Spleen (tissue), 11 donors: ENCODE measurements at regions not wholly inside any gene's neighbourhood (a gene's known extent, or its start where the extent isn't known, plus 50 kb on each side); places are given as distances from the start of the nearest gene placed in this dataset.

Experiments used
- DNase-seq: peaks from one replicate; pipeline ENCODE4 v3.0.0-alpha.2; 2020
- H3K27ac ChIP-seq, 8 donors: fragments of 200-600 bp; sonication (generic) in 7 of 8; 1 replicate in 4 of 8; 2 replicates in 4 of 8; pipeline versions ENCODE4 v1.5.0 to v1.8.0; 2016 to 2021; ENCODE audit warnings: inconsistent platforms in 4 of 8, mild to moderate bottlenecking in 4 of 8, moderate library complexity in 1 of 8
- H3K27me3 ChIP-seq, 7 donors: fragments of 200-600 bp; sonication (generic) in 6 of 7; replicated peaks in 1 of 7; 1 replicate in 4 of 7; 2 replicates in 3 of 7; pipeline versions ENCODE4 v1.5.0 to v1.8.0; 2016 to 2021; ENCODE audit warnings: inconsistent platforms in 3 of 7, mild to moderate bottlenecking in 1 of 7
- H3K36me3 ChIP-seq, 6 donors: fragments of 200-600 bp; sonication (generic) in 5 of 6; 1 replicate in 4 of 6; 2 replicates in 2 of 6; pipeline versions ENCODE4 v1.5.0 to v1.8.0; 2016 to 2021; ENCODE audit warnings: inconsistent platforms in 2 of 6
- H3K4me1 ChIP-seq, 6 donors: fragments of 200-600 bp; sonication (generic) in 5 of 6; 1 replicate in 3 of 6; 2 replicates in 3 of 6; pipeline versions ENCODE4 v1.5.0 to v1.8.0; 2016 to 2021; ENCODE audit warnings: inconsistent platforms in 3 of 6
- H3K4me3 ChIP-seq, 8 donors: fragments of 200-600 bp; sonication (generic) in 7 of 8; 1 replicate in 4 of 8; 2 replicates in 4 of 8; pipeline versions ENCODE4 v1.5.0 to v1.8.0; 2016 to 2021; ENCODE audit warnings: inconsistent platforms in 4 of 8, mild to moderate bottlenecking in 4 of 8, moderate library complexity in 2 of 8
- H3K9me3 ChIP-seq, 8 donors: fragments of 200-600 bp; sonication (generic) in 7 of 8; 1 replicate in 4 of 8; 2 replicates in 4 of 8; pipeline versions ENCODE4 v1.5.0 to v1.8.0; 2016 to 2021; ENCODE audit warnings: inconsistent platforms in 4 of 8
- CTCF ChIP-seq, 11 experiments: fragments of 200-600 bp in 7 of 11; fragments of 450-650 bp in 4 of 11; sonication (generic) in 4 of 11; IDR thresholded peaks in 8 of 11; conservative IDR thresholded peaks in 3 of 11; 1 replicate in 7 of 11; 2 replicates in 4 of 11; pipeline versions ENCODE4 v1.4.0 to v1.8.0; 2016 to 2021; ENCODE audit warnings: antibody characterized with exemption in 11 of 11, inconsistent platforms in 4 of 11, mild to moderate bottlenecking in 1 of 11
- POLR2A ChIP-seq, 3 donors: fragments of 450-650 bp; IDR thresholded peaks; one replicate each; pipeline ENCODE4 v1.5.1; 2017; ENCODE audit warnings: antibody characterized with exemption in 3 of 3, mild to moderate bottlenecking in 1 of 3
- POLR2AphosphoS5 ChIP-seq, 3 donors: sonication (generic); formaldehyde crosslinking; IDR thresholded peaks; one replicate each; pipeline ENCODE4 v1.5.1; 2017; ENCODE audit warnings: antibody characterized with exemption in 3 of 3
- WGBS, 5 donors: extraction: QIAGEN DNeasy Blood & Tissue Kit in 3 of 5; methylation state at CpG; one replicate each; pipeline versions ENCODE4 v1.1.5 to v1.1.7; 2013 to 2018; 5-methylcytosine and 5-hydroxymethylcytosine counted together
- intact Hi-C: fragments of 100-400 bp; cut with DNase I; formaldehyde crosslinking; loops from one replicate; pipeline ENCODE4 v1.15.0; 2023; ENCODE audit warnings: low total_unique reads
- donor health status: healthy with polysubstance abuse.
- donor health status: DM: no; HTN: no; CAD: no; lungs with moderate emphysema.
- donor health status: DM: no; HTN: no; CAD: no.
- donor health status: Bipolar disorder and iron deficiency.
- donor health status: healthy.
- donor health status: DM: no; HTN: no; CAD: no.
- donor health status: DM: yes; HTN: yes; CAD: no.

GRCh38 chr2:234258562-234259141 is 208.2 kb downstream of the SPP2 start:
- no peak overlapping the region for H3K4me3 ChIP-seq
- no peaks in the 10 kb centered on the region for H3K36me3 ChIP-seq
- 81 to 94% (median 91%) methylated on average over 5 of the region's 5 CpGs for WGBS, 5 donors
- no peaks in the 10 kb centered on the region for H3K4me1 ChIP-seq
- no peaks in the 10 kb centered on the region for H3K9me3 ChIP-seq
- intact Hi-C loops: no loop called here
- no peaks in the 10 kb centered on the region for H3K27me3 ChIP-seq
- TF ChIP-seq POLR2AphosphoS5 (IDR thresholded peaks at IDR 0.05) (no peak), POLR2A (IDR thresholded peaks at IDR 0.05) (no peak), CTCF (IDR thresholded peaks at IDR 0.05 in 8 of 11, conservative IDR thresholded peaks at IDR 0.05 in 3 of 11) (no peak)
- DNase-seq: no peak
- no peak overlapping the region for H3K27ac ChIP-seq

- H3K27me3 ChIP-seq: no peaks in the 10 kb centered on the region
- no peaks in the 10 kb centered on the region for H3K9me3 ChIP-seq
- H3K36me3 ChIP-seq: no peaks in the 10 kb centered on the region
- 55 to 64% (median 58%) methylated on average over 10 of the region's 10 CpGs for WGBS, 5 donors
- peak in 6 of 11 experiments; percentile 23 to 45 (median 28) for TF ChIP-seq CTCF (IDR thresholded peaks at IDR 0.05 in 8 of 11, conservative IDR thresholded peaks at IDR 0.05 in 3 of 11)
- TF ChIP-seq POLR2AphosphoS5 (IDR thresholded peaks at IDR 0.05): no peak
- H3K4me3 ChIP-seq: no peak overlapping the region
- DNase-seq: peak; percentile 58
- no peaks in the 10 kb centered on the region for H3K4me1 ChIP-seq
- H3K27ac ChIP-seq: no peak overlapping the region
- intact Hi-C loops: no loop called here
These were observed 207.5 kb downstream of the SPP2 start for GRCh38 chr2:234257859-234258561.

GRCh38 chr2:234256516-234256915 is 206.0 kb downstream of the SPP2 start:
- H3K27me3 ChIP-seq: no peaks in the 10 kb centered on the region
- no peaks in the 10 kb centered on the region for H3K4me1 ChIP-seq
- H3K9me3 ChIP-seq: no peaks in the 10 kb centered on the region
- DNase-seq: no peak
- TF ChIP-seq CTCF (IDR thresholded peaks at IDR 0.05 in 8 of 11, conservative IDR thresholded peaks at IDR 0.05 in 3 of 11) (no peak), POLR2A (IDR thresholded peaks at IDR 0.05) (no peak), POLR2AphosphoS5 (IDR thresholded peaks at IDR 0.05) (no peak)
- 61 to 81% (median 65%) methylated on average over 2 to 3 of the region's 3 CpGs for WGBS, 5 donors
- H3K36me3 ChIP-seq: no peaks in the 10 kb centered on the region
- H3K4me3 ChIP-seq: no peak overlapping the region
- intact Hi-C loops: no loop called here
- no peak overlapping the region for H3K27ac ChIP-seq

GRCh38 chr2:234254783-234255521 is 204.4 kb downstream of the SPP2 start:
- Histone ChIP-seq H3K36me3 (no peaks in the 10 kb centered on the region), H3K4me3 (no peak overlapping the region), H3K9me3 (no peaks in the 10 kb centered on the region), H3K4me1 (no peaks in the 10 kb centered on the region), H3K27ac (no peak overlapping the region), H3K27me3 (no peaks in the 10 kb centered on the region)
- WGBS, 5 donors: 84 to 91% (median 89%) methylated on average over 5 of the region's 5 CpGs
- TF ChIP-seq POLR2A (IDR thresholded peaks at IDR 0.05) (no peak), CTCF (IDR thresholded peaks at IDR 0.05 in 8 of 11, conservative IDR thresholded peaks at IDR 0.05 in 3 of 11) (no peak), POLR2AphosphoS5 (IDR thresholded peaks at IDR 0.05) (no peak)
- intact Hi-C loops: no loop called here
- DNase-seq: no peak
